Activated CD4-positive, alpha-beta T cell treated with anti-CD3 and anti-CD28 coated beads, Interleukin-2, Interleukin-6, amounts not matched to agents 100 ng/mL and 50 ng/mL, durations not matched to agents 16 hours and 8 hours (primary cell): ENCODE measurements at regions not wholly inside any gene's neighbourhood (a gene's known extent, or its start where the extent isn't known, plus 50 kb on each side); places are given as distances from the start of the nearest gene placed in this dataset.

ENCODE experiments used
- DNase-seq: peaks from one replicate; pipeline ENCODE4 v3.0.0-alpha.2; 2020

DNA sequence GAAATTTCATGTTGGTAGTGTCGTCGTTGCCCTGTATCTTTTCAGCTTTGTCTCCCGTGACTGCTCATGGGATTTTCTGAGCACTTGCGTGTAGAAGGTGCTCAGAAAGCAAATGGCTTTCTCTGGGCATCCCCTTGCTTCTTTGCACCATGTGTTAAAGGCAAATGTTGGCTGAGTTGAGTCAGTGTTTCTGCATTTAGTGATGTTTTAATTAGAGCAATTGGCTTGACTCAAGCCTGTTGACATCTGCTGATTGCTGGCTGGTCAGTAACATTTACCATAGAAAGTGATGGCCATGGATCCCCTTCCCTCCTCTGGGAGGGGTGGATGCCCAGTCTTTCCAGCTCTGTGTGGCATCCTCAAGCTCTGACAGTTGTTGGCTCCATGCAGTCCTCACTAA, 187.2 kb upstream of the MPHOSPH6 start:
- DNase-seq = no peak

DNA sequence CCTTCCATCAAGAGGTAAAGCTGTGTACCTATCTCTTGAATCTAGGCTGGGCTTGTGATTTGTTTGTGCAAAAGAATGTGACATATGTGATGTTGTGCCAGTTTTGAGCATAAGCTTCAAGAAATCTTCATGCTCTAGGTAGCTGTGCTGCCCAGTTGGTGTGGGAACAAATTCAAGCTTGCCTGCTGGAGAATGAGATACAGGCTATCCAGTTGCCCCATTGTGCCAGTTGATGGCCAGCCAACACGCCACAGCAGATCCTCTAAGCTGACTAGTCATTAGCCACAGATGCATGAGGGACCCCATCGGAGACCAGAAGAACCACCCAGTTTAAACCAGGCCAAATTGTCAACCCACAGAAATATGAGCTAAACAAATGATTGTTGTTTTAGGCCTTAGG, 180.5 kb upstream of the MPHOSPH6 start:
- DNase-seq = no peak

DNA sequence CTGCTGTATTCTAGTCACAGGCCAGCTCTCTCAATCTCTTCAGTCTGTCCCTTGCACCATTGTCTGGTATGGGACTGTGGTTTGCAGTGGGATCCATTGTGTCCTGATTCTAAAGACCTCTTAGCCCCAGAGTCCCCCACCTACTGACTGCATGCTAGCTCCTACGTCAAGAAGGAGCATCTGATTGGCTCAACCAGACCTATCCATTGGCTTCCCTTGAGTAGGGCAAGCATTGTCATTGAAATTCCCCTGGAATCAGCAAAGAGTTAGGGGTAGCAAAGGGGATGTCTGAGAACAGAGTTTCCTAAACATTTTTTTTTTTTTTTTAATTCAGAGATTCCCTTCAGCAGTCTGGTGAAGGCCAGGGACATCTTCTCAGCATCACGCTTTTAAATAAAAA, 175.3 kb upstream of the MPHOSPH6 start:
- DNase-seq = no peak

DNA sequence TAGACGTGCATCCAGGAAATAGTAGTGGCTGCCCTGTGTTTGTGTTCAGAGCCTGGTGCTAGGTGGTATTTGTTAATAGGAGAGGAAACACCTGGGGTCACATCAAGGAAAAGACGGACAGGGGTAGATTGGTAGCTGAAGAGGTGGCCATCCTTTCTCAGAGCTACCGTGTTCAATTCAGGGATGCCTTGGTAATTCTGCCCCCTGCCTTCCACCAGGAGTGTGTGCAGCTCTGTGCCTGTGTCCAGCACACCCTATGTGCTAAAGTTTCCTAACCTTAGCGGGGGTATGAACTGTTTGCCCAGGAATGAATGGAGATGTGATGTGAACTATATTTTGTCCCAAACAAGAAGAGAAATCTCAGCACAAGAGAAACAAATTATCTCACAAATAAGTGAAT, 174.1 kb upstream of the MPHOSPH6 start:
- no peak for DNase-seq

DNA sequence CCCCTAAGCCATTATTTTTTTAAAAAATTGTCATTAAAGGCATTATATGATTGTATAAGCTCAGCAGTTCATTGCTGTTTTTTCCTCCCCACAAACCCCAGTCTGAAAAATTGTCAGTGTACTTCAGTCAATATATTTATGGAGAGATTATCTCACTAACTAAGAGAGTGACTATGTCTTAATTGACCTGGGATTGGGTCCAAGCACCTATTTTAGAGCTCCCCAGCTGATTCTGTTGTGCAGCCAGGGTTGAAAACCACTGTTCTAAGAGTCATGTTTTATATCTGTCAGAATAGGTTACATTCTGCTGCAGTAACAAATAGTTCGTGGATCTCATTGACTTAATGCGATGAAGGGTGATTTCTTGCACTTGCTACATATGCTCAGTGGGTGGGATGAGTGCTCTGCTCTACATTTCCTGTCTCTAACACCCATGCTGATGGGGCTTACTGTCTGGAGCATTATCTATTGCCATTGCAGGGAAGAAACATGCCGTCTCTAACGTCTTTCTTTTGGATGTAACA, 171.2 kb upstream of the MPHOSPH6 start:
- no peak for DNase-seq

DNA sequence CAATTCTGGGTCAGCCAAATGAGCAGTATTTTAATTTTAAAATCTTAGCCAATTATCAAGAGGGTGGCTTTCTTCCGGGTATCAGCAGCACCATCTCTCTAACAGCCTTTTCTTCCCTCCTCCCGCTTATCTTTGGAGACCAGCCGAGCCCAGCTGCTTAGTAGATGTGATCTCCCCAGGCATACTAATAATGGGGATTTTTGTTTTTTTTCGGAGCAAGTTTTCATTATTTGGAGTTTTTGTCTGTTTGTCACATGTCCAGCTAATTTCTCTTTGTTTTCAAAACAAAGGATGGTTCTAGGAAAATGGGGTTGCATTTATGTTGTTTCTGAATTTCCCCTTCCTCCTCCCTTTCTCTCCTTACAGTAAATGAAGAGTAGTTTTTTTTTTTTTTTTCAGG, 170.5 kb upstream of the MPHOSPH6 start:
- DNase-seq = no peak

DNA sequence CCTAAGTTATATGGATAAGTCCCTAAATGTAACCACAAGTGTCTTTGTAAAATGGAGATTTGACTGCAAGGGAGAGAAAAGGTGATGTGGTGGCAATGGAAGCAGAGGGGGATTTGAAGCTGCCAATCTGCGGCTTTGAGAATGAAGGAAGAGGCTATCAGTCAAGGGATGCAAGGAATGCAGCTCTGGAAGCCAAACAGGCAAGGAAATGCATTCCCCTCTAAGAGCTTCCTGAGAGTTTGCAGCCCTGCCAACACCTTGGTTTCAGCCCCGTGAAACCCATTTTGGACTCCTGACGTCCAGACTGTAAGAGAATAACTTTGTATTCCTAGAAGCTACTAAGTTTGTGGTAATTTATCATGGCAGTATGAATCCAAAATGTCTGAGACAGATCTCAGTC, 167.3 kb upstream of the MPHOSPH6 start:
- no peak for DNase-seq

DNA sequence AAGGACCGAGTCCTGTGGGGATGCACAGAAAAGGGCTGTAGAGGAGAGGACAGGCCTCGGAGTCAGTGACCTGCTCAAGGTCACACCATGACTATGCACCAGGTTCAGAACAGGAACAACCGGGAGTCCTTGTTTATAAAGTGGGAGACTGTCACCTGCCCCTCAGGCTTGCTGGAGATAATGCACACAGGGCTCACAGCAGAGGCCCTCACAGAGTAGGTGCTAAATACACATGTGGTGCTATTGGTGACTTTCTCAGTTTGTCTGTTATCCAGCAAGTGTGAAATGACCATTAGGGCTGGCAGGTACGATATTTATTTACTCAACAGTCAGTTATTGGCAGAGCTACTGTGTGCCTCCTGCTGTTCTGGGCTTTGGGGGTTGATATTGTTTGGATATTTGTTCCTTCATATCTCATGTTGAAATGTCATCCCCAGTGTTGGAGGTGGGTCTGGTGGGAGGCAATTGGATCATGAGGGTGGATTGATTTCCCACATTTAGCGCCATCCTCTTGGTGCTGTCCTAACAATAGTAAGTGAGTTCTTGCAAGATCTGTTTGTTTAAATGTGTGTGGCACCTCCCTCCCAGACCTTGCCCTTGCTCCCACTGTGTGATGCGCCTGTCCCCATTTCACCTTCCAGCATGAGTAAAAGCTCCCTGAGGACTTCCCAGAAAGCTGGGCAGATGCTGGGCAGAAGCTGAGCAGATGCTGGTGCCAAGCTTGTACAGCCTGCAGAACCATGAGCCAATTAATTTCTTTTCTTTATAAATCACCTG, 162.1 kb upstream of the MPHOSPH6 start:
- DNase-seq = no peak

DNA sequence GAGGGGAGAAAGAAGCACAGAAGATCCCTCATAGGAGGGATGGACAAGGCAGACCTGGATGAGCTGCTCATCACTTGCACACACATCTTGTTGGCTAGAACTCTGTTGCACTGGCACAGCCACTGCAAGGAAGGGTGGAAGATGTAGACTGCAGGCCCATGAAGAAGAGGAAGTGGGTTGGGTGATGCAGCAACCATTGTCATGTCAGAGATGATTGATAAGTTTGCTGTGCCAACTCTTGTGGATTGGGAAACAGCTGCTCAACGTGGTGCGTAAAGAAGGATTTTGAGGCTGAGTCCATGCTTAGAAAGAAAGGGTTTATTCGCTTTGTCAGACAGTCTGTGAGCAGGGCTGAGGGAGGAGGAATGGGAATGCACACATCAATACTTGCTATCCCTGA, 161.4 kb upstream of the MPHOSPH6 start:
- DNase-seq = no peak

DNA sequence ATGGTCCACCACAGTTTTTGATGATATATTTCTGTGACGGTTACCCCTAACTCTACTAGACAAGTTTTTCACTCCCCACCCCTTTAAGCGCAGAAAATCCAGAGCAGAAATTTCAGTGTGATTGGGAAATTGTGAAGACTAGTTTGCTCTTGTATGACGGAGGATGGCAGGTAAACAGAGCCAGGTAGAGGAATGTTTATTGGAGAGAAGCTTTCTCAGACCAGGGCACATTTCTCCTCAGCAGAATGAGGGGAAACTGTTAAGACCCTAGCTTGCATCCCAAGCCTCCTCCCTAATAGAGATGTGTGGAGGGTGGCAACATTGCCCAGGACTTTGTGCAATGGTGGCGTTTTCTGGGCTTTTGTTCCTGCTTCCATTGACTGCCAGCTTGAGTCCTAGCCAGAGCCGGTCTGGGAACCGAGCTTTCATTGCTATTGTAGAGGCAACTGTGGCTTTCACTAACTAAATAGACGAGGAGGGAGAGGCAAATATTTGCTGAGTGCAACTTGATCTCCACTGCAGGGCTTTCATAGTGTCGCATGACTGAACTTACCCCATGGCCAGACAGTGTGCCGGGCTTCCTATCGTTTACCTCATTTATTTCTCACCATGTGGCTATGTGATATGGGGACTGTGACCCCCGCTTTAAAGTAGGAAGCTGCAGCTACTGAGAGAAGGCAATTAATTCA, 159.6 kb upstream of the MPHOSPH6 start:
- DNase-seq = no peak

DNA sequence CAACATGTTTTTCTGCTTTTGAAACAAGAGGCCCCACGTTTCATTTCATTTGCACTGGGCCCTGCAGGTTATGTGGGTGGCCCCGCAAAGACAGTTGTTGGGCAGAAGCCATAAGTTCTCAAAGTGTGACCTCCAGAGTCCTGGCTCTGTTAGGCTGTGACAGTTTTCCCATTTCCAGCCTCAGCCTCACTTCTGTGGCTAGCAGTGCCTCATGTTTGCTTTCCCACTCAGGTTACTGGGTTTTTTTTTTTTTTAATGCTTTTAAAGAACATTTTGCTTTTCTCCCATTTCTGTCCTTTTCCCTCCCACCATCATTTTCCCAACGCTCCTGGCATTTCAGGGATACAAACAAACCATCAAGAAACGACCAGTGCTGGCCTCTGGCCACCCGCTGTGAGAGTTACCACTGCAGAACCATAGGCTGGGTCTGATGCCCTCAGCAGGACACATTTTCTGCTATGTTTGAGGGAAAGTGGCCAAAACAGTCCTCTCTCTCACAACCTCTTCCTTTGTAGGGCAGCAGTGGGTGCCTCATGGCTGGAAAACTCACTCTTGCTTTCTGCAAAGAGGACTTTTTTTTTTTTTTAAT, 159.0 kb upstream of the MPHOSPH6 start:
- DNase-seq = no peak

DNA sequence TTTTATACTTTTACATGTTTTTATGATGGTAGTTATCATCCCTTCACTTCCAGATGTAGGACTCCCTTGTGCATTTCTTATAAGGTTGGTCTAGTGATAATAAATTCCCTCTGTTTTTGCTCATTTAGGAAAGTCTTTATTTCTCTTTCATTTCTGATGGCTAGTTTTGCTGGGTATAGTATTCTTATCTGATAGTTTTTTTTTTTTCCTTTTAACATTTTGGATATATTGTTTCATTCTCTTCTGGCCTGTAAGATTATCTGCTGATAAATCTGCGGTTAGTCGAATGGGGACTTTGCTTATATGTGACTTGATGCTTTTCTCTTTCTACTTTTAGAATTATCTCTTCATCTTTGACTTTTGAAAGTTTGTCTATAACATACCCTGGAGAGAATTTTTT, 153.1 kb upstream of the MPHOSPH6 start:
- no peak for DNase-seq

DNA sequence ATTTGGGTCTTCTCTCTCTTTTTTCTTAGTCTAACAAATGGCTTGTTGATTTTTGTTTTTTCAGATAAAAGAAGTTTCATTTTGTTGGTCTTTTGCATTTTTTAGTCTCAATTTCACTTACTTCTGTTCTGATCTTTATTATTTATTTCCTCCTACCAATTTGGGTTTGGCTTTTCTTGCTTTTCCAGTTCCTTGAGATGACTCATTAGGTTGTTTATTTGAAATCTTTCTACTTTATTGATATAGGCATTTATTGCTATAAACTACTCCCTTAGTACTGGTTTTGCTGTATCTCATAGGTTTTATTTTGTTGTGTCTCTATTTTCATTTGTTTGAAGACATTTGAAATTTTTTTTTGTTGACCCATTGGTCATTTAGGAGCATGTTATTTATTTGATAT, 152.2 kb upstream of the MPHOSPH6 start:
- no peak for DNase-seq

DNA sequence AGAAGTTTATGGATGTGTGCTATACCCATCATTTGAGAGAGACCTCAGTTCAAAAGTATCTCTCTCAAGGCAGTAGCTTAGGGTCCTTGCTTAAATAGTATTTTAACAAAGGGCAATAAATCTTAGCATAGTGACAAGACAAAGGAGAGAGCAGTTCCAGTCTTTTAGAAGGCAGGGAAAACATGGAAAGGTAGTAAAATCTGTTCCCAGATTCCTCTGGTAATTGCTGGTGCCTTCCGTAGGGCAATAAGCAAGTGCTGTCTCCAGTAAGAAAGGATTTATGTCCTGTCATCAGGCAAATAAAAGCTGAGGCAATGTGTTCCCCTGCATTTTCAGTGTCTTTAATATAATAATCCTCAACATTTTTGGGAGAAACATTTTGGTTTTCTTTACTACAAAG, 149.0 kb upstream of the MPHOSPH6 start:
- DNase-seq = no peak

DNA sequence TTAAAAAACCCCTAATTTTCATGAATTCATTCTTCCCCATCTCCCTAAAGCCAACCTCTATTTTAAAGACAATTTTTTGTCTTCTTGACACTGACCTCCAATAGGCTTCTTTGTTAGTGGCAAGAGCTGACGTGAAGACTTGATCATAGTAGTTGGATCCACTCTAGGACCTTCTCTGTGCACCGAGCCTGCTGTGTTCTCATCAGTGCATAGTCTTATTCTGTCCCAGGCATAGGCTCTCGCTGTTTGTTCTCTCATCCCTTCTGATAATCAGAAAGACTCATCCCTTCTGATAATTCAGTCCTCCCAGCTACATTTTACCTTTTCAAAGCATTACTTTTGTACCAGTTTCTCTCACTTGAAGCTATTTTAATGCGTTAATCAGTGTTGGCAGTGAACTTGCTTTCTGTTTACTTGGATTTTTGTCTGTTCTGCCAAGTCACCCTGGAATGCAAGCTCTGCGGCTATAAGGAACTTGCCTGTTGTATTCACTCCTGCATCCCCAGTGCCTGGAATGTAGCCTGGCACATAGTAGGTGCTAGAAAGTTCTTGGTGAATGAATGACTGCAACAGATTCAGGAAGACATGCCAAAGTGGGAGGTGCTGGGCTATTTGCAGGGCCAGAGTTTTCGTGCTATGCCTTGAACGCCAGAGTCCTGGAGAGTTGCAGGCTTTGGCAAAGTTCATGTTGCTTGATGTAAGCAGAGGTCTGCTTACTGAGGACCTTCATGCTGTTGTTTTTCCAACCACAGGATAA, 147.6 kb upstream of the MPHOSPH6 start:
- DNase-seq = no peak

DNA sequence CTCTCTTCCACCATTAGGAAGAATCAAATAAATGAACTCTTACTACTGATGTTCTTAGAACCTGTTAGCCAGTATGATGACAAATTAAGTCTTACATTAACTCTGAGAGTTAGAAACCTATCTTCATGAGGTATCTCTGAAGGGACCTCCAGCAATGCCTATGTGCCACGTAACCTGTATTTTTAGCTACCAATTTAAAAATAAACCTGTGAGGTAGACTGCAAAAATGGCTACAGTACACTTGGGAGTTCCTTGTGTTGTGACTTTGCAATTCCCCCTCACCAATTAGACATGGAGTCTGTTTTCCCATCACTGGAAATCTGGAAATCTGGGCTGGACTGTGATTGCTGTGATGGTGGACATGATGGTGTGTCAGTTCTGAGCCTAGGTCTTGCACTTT, 143.7 kb upstream of the MPHOSPH6 start:
- no peak for DNase-seq

DNA sequence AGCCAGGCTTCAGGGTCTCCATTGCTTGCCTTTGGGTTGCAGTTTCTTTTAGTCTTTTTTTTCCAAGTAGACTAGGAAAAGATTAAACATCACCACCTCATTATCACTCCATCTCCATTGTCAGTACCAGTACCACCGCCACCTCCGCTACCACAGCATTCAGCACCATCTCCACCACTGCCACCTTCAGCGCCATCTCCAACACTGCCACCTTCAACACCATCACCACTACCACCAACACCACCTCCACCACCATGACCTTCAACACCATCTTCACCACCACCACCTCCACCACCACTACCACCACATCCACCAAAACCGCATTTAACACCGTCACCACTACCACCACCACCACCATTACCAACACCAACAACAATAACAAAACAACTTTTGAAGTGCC, 141.5 kb upstream of the MPHOSPH6 start:
- no peak for DNase-seq

DNA sequence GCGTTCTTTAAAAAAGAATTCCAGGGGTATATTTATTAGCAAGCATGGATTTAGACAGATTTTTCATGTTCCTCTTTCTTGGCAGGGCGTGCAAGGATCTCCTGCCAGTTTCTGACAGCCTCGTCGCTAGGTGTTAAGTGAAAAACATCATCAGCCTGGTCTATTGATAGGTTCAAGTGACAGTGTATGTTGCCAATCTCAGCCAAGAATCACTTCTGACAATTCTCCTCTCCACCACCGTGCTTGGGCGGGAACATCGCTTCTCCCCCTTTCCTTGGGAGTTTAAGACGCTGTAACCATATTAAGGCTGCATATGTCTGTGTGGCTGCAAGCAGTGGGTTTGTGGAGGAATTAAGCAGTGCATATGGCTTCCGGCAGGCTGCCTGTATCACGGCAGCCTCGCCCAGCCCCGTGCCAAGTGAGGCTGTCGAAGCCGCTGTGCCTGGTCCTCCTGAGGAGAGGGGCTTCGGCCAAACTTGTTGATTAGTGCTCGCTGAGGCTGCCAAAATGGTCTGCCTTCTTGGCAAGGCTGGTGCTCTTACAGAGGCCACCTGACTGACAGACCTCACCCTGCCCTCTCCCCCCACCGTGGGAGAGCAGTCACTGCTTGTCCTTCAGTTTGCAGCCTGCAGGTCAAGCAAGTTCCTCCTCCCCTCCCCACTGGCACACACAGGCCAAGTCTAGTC, 132.2 kb upstream of the MPHOSPH6 start:
- no peak for DNase-seq

DNA sequence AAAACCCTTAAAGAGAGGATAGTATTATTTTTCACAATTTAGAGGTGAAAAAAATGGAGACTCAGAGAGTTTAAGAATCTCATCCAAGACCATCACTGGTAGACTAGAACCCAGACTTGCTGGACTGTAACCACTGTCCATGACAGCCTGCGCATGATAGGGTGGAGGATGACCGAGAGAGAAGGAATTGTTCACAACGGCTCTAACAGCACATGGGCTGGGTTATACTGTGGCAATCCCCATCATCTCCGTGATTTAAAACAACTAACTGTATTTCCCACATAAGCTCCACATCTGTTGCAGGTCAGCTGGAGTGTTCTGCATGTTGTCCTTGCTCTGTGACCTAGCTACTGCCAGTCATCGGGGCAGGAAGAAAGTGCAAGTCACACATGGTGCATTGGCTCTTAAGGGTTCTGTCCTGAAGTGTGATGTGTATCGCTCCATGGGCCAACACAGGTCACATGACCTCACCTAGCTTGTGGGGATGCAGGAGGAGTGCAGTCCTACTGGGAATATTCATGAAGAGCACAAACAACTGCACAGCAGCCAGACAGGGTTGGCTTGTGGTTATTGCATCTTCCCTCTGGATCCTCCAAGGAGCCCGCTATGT, 131.2 kb upstream of the MPHOSPH6 start:
- DNase-seq = no peak

DNA sequence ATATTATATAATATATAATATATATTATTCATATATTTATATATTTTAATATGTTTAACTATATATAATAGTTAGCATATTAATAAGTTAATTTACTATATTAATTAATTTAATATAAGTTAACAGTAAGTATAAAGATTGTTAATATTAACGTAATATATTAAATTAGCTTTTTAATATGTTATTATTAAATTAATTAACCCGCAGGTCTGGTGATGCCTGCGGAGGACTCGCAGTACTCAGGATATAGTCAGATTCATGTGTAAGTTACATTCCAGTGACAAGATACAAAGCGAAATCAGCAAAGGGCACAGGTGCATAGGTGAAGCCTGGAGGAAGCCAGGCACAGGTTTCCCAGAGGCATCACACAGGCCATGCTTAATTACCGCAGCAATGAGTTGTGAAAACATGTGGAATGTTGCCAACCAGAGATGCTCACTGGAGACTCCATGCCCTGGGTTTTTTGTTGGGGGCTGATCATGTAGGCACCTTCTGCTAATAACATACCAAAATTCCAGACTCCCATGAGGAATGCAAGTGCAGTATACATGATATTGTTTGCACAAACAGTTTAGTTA, 130.4 kb upstream of the MPHOSPH6 start:
- no peak for DNase-seq

DNA sequence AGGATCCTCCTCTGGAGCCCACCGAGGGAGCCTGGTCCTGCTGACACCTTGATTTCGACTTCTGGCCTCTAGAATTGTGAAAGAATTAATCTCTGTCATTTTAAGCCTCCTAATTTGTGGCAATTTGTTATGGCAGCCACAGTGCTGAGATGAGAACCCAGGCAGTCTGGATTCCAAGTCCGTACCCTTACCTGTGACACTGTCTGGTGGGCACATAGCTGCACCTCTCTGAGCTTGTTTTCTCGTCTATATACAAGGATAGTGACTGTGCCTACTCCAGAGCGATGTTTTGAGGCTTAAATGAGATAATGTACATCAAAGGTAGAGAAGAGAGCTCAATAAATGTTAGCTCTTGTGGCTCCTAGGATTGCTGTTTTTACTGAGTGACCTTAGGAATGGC, 128.4 kb upstream of the MPHOSPH6 start:
- no peak for DNase-seq
